ENCODE measurements at regions not wholly inside any gene's neighbourhood (a gene's known extent, or its start where the extent isn't known, plus 50 kb on each side); places are given as distances from the start of the nearest gene placed in this dataset.

DNA sequence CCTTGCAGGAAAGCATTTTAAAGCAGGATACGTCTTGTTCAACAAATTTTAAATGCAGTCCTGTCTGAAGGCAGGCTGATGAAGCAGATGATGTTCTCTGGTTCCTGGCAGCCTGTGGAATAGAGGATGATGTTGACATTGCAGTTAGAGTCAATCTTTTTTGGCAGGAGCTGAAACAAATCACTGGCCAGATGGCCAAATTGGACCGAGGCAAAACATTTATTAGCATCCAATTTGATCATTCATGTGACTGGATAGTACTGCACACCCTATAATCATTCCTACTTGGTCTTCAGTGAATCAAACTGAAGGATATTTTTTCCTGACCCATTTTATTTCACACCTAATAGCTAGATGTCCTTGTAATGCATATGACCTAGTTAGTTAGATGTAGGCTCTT is 172.2 kb upstream of the SLC10A2 start:
- ChIA-PET CTCF (no interaction called here), POLR2A (no interaction called here)
- H3K36me3 Mint-ChIP-seq (ENCODE audit: low read depth), result no peaks in the 10 kb centered on the region
- no peak overlapping the region for H3K4me3 Mint-ChIP-seq
- H3K27me3 Mint-ChIP-seq, result no peaks in the 10 kb centered on the region
- intact Hi-C loops (cut with micrococcal nuclease), result no loop called here
- no peaks in the 10 kb centered on the region for H3K4me1 Mint-ChIP-seq (ENCODE audit: low read depth)
- TF ChIP-seq, protein P1, sequence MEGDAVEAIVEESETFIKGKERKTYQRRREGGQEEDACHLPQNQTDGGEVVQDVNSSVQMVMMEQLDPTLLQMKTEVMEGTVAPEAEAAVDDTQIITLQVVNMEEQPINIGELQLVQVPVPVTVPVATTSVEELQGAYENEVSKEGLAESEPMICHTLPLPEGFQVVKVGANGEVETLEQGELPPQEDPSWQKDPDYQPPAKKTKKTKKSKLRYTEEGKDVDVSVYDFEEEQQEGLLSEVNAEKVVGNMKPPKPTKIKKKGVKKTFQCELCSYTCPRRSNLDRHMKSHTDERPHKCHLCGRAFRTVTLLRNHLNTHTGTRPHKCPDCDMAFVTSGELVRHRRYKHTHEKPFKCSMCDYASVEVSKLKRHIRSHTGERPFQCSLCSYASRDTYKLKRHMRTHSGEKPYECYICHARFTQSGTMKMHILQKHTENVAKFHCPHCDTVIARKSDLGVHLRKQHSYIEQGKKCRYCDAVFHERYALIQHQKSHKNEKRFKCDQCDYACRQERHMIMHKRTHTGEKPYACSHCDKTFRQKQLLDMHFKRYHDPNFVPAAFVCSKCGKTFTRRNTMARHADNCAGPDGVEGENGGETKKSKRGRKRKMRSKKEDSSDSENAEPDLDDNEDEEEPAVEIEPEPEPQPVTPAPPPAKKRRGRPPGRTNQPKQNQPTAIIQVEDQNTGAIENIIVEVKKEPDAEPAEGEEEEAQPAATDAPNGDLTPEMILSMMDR (IDR thresholded peaks at IDR 0.05), result no peak
- peaks cover 4% of the 10 kb centered on the region for H3K9me3 Mint-ChIP-seq
- ATAC-seq, result no peak
- no peak overlapping the region for H3K27ac Mint-ChIP-seq
- DNase-seq, result no peak

DNA sequence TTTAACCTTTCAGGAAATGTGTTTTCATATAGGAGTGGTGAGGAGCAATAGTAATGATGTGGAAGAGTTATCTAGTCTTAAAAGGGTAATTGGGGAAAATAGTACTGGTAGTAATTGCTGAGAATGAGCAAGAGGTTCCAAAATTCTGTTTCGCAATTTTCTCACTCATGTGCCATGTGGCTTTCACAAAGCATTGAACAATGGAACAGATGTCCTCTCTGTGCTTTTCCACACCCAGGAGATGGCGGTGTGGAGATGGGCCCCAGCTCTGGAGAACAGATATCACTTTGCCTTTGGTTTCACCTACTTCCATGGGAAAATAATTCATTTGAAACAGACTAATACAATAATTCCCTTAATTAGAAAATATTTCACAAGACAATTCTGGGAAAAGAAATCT is 170.0 kb upstream of the SLC10A2 start:
- no peak for DNase-seq
- Mint-ChIP-seq H3K27ac (no peak overlapping the region), H3K27me3 (no peaks in the 10 kb centered on the region), H3K4me3 (no peak overlapping the region), H3K9me3 (peaks cover 8% of the 10 kb centered on the region), H3K4me1 (ENCODE audit: low read depth) (no peaks in the 10 kb centered on the region), H3K36me3 (ENCODE audit: low read depth) (no peaks in the 10 kb centered on the region)
- TF ChIP-seq, protein P1 (IDR thresholded peaks at IDR 0.05), result no peak
- intact Hi-C loops (cut with micrococcal nuclease), result no loop called here
- POLR2A ChIA-PET, result no interaction called here
- ATAC-seq, result no peak
- CTCF ChIA-PET, result no interaction called here

DNA sequence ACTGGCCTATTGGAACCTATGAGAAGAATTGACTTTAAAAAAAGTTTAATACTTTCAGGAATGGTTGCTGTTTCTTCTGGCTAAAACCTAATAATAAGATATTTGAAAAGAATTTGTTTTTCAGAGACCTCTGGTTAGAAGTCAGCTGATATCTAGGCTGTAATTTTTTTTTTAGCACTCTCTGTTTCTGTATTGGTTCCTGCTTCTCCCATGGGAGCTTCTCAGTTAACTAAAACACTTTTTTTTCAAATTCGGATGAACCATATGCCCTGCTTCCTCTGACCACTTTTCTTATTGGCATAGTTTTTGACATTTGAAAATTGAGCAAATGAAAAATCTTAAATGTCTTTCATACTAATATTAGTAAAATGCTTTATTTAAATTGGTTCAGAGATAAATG is 163.5 kb upstream of the SLC10A2 start:
- intact Hi-C loops (cut with micrococcal nuclease), result no loop called here
- H3K4me3 Mint-ChIP-seq, result no peak overlapping the region
- no peaks in the 10 kb centered on the region for H3K27me3 Mint-ChIP-seq
- H3K36me3 Mint-ChIP-seq (ENCODE audit: low read depth), result no peaks in the 10 kb centered on the region
- no peaks in the 10 kb centered on the region for H3K4me1 Mint-ChIP-seq (ENCODE audit: low read depth)
- TF ChIP-seq, protein P1 (IDR thresholded peaks at IDR 0.05), result no peak
- ChIA-PET POLR2A (no interaction called here), CTCF (no interaction called here)
- no peak for DNase-seq
- H3K9me3 Mint-ChIP-seq, result peaks cover 5% of the 10 kb centered on the region
- H3K27ac Mint-ChIP-seq, result no peak overlapping the region
- ATAC-seq, result no peak

DNA sequence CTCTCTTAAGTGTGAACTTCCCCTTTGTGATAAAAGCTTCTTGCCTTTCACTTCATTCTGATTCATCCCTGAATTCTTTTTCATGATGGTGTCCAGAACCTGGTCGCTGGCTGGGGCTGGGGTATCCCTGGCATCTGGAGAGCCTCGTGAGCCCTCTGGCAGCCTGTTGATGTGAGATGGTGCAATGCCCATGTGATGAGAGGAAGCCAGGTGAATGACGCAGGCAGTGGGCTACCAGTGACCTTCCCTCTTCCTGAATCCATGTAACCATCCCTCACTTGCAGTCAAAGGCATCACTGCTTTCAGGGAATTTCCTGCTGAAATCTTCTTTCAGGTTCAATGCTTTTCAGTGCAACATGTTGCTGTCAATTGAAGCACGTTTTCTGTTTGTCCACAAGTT is 158.6 kb upstream of the SLC10A2 start:
- intact Hi-C loops (cut with micrococcal nuclease), result no loop called here
- Mint-ChIP-seq H3K27ac (no peak overlapping the region), H3K4me1 (ENCODE audit: low read depth) (no peaks in the 10 kb centered on the region), H3K9me3 (peaks cover 2% of the 10 kb centered on the region), H3K27me3 (no peaks in the 10 kb centered on the region), H3K4me3 (no peak overlapping the region), H3K36me3 (ENCODE audit: low read depth) (no peaks in the 10 kb centered on the region)
- TF ChIP-seq, protein P1 (IDR thresholded peaks at IDR 0.05), result no peak
- POLR2A ChIA-PET, result no interaction called here
- CTCF ChIA-PET, result no interaction called here
- DNase-seq (no peak), ATAC-seq (no peak)

DNA sequence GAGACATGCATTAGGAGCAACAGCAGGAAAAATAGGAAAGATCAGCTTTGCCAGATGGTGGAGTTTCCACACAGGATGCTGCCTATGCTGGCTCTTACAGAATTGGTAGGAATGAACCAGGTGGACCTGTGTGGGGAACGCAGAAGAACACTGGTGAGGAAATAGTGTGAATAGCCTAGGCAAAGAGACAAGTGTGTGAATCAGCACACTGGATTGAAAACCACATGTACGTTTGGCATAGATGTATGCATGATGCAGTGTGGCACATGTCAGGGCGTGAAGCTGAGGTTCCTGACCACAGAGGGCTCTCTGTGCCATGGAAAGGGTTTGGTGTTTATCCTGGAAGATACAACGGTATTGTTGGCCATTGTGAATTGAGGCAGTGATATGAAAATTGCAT is 156.5 kb upstream of the SLC10A2 start:
- H3K4me3 Mint-ChIP-seq, result no peak overlapping the region
- ATAC-seq (no peak), DNase-seq (no peak)
- intact Hi-C loops (cut with micrococcal nuclease), result no loop called here
- ChIA-PET CTCF (no interaction called here), POLR2A (no interaction called here)
- TF ChIP-seq, protein P1 (IDR thresholded peaks at IDR 0.05), result no peak
- H3K27ac Mint-ChIP-seq, result no peak overlapping the region
- H3K36me3 Mint-ChIP-seq (ENCODE audit: low read depth), result no peaks in the 10 kb centered on the region
- H3K27me3 Mint-ChIP-seq, result no peaks in the 10 kb centered on the region
- H3K9me3 Mint-ChIP-seq, result peaks cover 2% of the 10 kb centered on the region
- no peaks in the 10 kb centered on the region for H3K4me1 Mint-ChIP-seq (ENCODE audit: low read depth)

Data from activated CD8-positive, alpha-beta T cell treated with anti-CD3 and anti-CD28 coated beads for 36 hours (primary cell).